ENCODE measurements at regions not wholly inside any gene's neighbourhood (a gene's known extent, or its start where the extent isn't known, plus 50 kb on each side); places are given as distances from the start of the nearest gene placed in this dataset.

DNA sequence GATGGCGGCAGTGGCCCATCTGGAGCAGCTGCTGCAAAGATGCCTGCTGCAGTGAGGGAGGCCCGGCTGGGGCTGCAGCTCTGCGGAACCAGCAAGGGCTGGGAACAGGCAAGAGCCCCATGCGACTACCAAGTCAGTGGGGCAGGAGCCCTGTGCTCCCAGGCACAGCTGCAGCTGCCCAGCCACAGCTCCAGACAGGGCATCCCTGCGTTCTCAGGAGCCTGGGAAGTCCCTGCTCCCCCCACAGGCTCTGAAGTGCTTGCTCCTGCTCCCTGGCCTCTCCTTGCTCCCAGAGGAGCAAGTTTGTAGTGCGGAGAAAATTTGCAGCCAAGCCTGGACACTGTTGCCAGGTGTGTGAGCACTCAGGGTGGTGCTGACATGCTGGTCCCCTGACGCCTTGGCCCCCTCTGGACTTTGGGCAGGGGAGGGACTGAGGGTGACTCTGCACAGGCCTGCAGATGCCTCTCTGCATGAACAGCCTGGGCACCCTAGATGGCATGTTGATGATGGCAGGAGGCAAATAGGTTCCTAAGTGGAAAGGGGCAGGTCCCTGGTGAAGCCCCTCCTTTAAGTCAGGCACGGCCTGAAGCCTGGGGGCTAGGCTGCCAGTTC is 105.6 kb downstream of the LYZL1 start:
- no peak for DNase-seq (ENCODE audit: low read depth, low spot score)
- H3K27ac ChIP-seq: no peak overlapping the region

DNA sequence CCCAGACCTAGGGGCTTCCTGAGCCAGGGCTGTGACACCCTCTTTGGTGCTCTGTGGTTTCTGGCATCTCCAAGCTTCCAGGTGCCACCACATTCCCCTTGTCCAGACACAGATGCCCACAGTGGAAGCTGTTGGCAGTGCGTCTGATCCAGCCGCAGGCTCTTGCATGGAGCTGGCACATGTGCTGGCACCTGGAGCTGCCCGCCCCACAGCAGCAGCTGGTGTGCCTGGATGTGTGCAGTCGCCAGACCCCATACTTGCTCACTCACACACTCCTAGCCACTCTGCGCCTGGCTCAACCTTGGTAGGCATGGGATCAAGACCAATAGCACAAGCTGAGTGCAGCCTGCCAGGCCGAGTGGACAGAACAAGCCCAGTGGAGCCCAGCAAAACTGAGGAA is 106.5 kb downstream of the LYZL1 start:
- DNase-seq (ENCODE audit: low read depth, low spot score): no peak
- H3K27ac ChIP-seq: no peak overlapping the region

DNA sequence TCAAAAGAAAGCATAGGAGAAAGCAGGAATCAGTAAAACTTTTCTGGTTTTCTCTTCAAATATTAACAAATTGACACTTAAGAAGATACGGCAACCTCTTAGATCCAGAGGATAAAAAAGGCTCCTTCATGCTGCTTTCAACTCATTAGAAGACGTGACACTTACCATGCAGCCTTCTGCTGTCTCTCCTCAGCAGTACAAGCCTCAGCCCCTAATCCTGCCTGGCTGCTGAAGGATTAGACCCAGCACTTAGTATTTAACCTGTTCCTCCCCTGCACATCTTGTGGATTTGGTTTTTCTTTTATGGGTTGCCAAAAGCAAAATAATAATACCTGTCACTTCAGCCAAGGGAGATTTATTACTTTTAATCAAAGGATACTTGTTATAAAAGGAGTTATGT is 108.4 kb downstream of the LYZL1 start:
- DNase-seq (ENCODE audit: low read depth, low spot score): no peak
- no peak overlapping the region for H3K27ac ChIP-seq

DNA sequence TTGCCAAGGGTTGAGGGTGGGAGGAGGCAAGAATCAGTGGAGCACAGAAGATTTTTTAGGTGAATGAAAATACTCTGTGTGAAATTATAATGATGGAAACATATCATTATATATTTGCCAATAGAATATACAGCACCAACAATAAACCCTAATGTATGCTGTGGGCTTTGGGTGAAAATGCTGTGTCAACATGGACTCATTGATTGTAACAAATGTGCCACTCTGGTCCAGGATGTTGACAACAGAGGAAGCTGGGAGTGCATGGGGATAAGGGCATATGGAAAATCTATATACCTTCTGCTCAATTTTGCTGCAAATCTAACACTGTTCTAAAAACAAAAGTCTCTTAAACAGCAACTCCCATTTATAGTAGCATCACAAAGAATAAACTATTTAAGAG is 114.3 kb downstream of the LYZL1 start:
- no peak overlapping the region for H3K27ac ChIP-seq
- no peak for DNase-seq (ENCODE audit: low read depth, low spot score)

DNA sequence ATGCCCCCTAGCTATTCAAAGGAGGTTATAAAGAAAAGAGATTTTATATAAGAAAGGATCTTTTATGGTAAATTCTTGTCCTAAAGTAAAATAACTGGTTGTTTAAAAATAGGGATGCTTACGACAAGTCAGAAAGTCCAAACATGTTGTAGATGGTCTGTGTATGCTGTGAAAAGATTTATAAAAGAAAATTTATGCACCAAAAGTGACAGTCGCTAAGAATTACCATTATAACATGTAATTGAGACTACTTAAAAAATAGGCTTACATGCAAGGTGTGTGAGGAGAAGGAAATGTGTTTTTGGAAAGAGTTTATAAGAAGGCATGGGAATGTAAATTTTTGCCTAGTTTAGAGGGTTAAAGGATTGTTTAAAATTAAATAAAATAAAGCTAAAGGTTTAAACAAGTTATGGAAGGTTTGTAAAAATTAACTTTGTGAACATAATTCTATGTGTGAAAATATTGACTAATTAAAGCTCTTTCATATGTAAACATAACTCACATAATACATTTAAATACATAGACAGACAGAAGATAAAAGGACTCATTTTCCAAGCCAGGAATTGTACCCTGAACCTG is 118.5 kb downstream of the LYZL1 start:
- no peak overlapping the region for H3K27ac ChIP-seq
- no peak for DNase-seq (ENCODE audit: low read depth, low spot score)

Data from epithelial cell of prostate (primary cell).